ENCODE measurements at regions not wholly inside any gene's neighbourhood (a gene's known extent, or its start where the extent isn't known, plus 50 kb on each side); places are given as distances from the start of the nearest gene placed in this dataset.

DNA sequence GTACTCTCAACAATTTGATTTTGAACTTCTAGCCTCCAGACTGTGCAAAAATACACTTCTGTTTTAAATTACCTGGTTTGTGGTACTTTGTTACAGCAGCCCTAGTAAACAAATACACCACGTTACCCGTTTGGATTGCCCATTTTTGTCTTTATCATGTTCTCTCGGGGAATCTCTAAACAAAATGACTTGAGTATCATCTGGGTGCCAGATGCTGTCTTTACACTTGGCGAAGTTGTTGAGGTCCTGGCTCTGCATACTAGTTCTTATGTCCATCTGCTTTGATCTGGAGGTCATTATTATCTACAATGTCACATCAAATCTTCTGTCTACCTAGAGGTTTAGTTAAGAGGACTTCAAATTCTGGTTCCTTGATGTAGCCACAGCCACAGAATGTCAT, 142.4 kb upstream of the NRIP1 start:
- H4K20me1 ChIP-seq (ENCODE audit: insufficient read depth, low read length) = no peaks in the 10 kb centered on the region
- no peak overlapping the region for H3K4me2 ChIP-seq (ENCODE audit: low read length)
- intact Hi-C loops (cut with micrococcal nuclease; ENCODE audit: unreplicated experiment) = no loop called here
- H3K4me1 ChIP-seq (ENCODE audit: insufficient read depth, low read length, poor library complexity, severe bottlenecking) = no peaks in the 10 kb centered on the region
- no peaks in the 10 kb centered on the region for H3K79me2 ChIP-seq (ENCODE audit: insufficient read depth, low read depth, low read length)
- no peak overlapping the region for H3K4me3 ChIP-seq (ENCODE audit: low read depth, low read length, poor library complexity, severe bottlenecking)
- no TSS peak for BruUV-seq (replicated peaks)
- H3K9me2 ChIP-seq (ENCODE audit: insufficient read depth, low read length) = no peaks in the 10 kb centered on the region
- H2AFZ ChIP-seq (ENCODE audit: low read length) = no peak overlapping the region
- H3K9me3 ChIP-seq (ENCODE audit: low read length) = no peaks in the 10 kb centered on the region
- TF ChIP-seq EZH2phosphoT487 (IDR thresholded peaks at IDR 0.05; ENCODE audit: borderline replicate concordance, low read depth, low read length) (no peak), CTCF (conservative IDR thresholded peaks at IDR 0.05; ENCODE audit: low read length) (no peak)
- no peak overlapping the region for H3K27ac ChIP-seq (ENCODE audit: low read depth, low read length, poor library complexity, severe bottlenecking)
- ChIA-PET CTCF (ENCODE audit: unreplicated experiment) (no interaction called here), POLR2A (no interaction called here)
- no peaks in the 10 kb centered on the region for H3K36me3 ChIP-seq (ENCODE audit: insufficient read depth, low read length)
- DNase-seq (ENCODE audit: low spot score) = no peak

DNA sequence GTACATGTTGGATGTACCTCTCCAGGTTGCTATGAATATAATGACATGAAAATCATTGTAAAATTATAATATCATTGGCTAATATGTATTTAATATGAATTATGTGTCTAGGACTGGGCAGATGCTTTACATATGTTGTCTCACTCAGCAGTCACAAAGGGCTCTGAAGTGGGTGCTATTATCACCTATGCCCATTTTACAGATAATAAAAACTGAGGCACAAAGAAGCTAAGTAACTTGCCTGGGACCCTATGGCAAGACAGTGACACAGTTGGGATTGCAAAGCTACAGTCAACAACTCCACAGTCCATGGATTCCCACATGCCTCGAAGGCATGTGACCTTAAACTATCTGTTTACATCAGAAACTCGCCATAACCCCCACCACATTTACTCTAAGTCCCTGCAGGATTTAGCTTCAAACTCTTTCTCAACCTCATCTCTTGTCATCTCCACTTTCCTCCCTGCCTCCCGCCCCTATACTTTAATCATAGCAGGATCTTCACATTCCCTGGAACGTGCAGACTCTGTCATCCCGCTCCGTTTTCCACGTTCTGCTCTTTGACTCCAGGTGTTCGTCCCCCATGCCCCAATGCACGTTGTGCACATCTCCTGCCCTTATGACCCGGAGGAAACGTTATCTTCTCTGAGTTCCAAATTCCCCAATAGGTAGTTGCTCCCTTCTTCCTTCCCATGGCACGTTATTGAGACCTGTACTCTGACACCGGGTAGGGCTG, 143.0 kb upstream of the NRIP1 start:
- no TSS peak for BruUV-seq (replicated peaks)
- DNase-seq (ENCODE audit: low spot score) = no peak
- CTCF ChIA-PET (ENCODE audit: unreplicated experiment) = no interaction called here

More for the DNA sequence above, 143.0 kb upstream of the NRIP1 start:
- no peaks in the 10 kb centered on the region for H3K4me1 ChIP-seq (ENCODE audit: insufficient read depth, low read length, poor library complexity, severe bottlenecking)
- no peak overlapping the region for H3K4me2 ChIP-seq (ENCODE audit: low read length)
- POLR2A ChIA-PET = no interaction called here
- no peaks in the 10 kb centered on the region for H3K9me2 ChIP-seq (ENCODE audit: insufficient read depth, low read length)
- intact Hi-C loops (cut with micrococcal nuclease; ENCODE audit: unreplicated experiment) = no loop called here
- H2AFZ ChIP-seq (ENCODE audit: low read length) = no peak overlapping the region
- H3K9me3 ChIP-seq (ENCODE audit: low read length) = no peaks in the 10 kb centered on the region
- H3K79me2 ChIP-seq (ENCODE audit: insufficient read depth, low read depth, low read length) = no peaks in the 10 kb centered on the region
- H3K4me3 ChIP-seq (ENCODE audit: low read depth, low read length, poor library complexity, severe bottlenecking) = no peak overlapping the region
- no peak for TF ChIP-seq EZH2phosphoT487 (IDR thresholded peaks at IDR 0.05; ENCODE audit: borderline replicate concordance, low read depth, low read length)
- TF ChIP-seq CTCF (conservative IDR thresholded peaks at IDR 0.05; ENCODE audit: low read length) = no peak
- no peaks in the 10 kb centered on the region for H4K20me1 ChIP-seq (ENCODE audit: insufficient read depth, low read length)
- H3K27ac ChIP-seq (ENCODE audit: low read depth, low read length, poor library complexity, severe bottlenecking) = no peak overlapping the region
- no peaks in the 10 kb centered on the region for H3K36me3 ChIP-seq (ENCODE audit: insufficient read depth, low read length)

Data from OCI-LY7 (cell line).